Transverse colon (tissue), 4 donors: ENCODE measurements at regions not wholly inside any gene's neighbourhood (a gene's known extent, or its start where the extent isn't known, plus 50 kb on each side); places are given as distances from the start of the nearest gene placed in this dataset.

Source experiments
- DNase-seq: peaks from one replicate; pipeline ENCODE4 v3.0.0-alpha.2; 2019
- H3K27ac ChIP-seq, 4 donors: fragments of 200-600 bp; sonication (generic); 2 replicates each; pipeline ENCODE4 v1.5.1; 2016 to 2018; ENCODE audit warnings: inconsistent platforms in 4 of 4
- H3K27me3 ChIP-seq: fragments of 200-600 bp; sonication (generic); 2 replicates; pipeline ENCODE4 v1.5.1; 2017; ENCODE audit warnings: inconsistent platforms
- H3K36me3 ChIP-seq, 4 donors: fragments of 200-600 bp; sonication (generic); 2 replicates each; pipeline ENCODE4 v1.5.1; 2017 to 2019; ENCODE audit warnings: inconsistent platforms in 4 of 4
- H3K4me1 ChIP-seq, 4 donors: fragments of 200-600 bp; sonication (generic); 2 replicates each; pipeline ENCODE4 v1.5.1; 2017 to 2020; ENCODE audit warnings: inconsistent platforms in 4 of 4
- H3K4me3 ChIP-seq, 4 donors: fragments of 200-600 bp; sonication (generic); 1 replicate in 1 of 4; 2 replicates in 3 of 4; pipeline versions ENCODE4 v1.5.1 to v1.6.1; 2017 to 2019; ENCODE audit warnings: inconsistent platforms in 4 of 4
- H3K9me3 ChIP-seq, 2 donors: fragments of 200-600 bp; sonication (generic); 2 replicates each; pipeline ENCODE4 v1.5.1; 2017 to 2019; ENCODE audit warnings: inconsistent platforms in 2 of 2
- EP300 ChIP-seq: sonication (generic); formaldehyde crosslinking; IDR thresholded peaks from one replicate; pipeline ENCODE4 v1.6.1; 2017; ENCODE audit warnings: antibody characterized with exemption, low read depth
- POLR2A ChIP-seq: fragments of 450-650 bp; IDR thresholded peaks from one replicate; pipeline ENCODE4 v1.6.1; 2016; ENCODE audit warnings: antibody characterized with exemption, mild to moderate bottlenecking, moderate library complexity
- POLR2AphosphoS5 ChIP-seq, 3 donors: sonication (generic); formaldehyde crosslinking; IDR thresholded peaks; one replicate each; pipeline ENCODE4 v1.6.1; 2016; ENCODE audit warnings: antibody characterized with exemption in 3 of 3
- WGBS, 2 donors: methylation state at CpG; one replicate each; pipeline ENCODE4 v1.1.5; 2018; ENCODE audit warnings: low coverage in 1 of 2; 5-methylcytosine and 5-hydroxymethylcytosine counted together
- in situ Hi-C, 4 donors: fragments of 200-750 bp; cut with MboI; loops; one replicate each; pipeline versions ENCODE4 v1.15.0 to v1.15.1; 2017; ENCODE audit warnings: low sequenced_read_pairs in 3 of 4, low pct_ligation_motif_present in 1 of 4, low pct_unique_long_range_greater_than_20kb in 1 of 4
- intact Hi-C: fragments of 100-400 bp; cut with DNase I; formaldehyde crosslinking; loops from one replicate; pipeline ENCODE4 v1.15.1; 2023; ENCODE audit warnings: low total_unique reads
- TF ChIP-seq, protein P1 (sequence below), 5 experiments: fragments of 200-600 bp in 3 of 5; fragments of 450-650 bp in 2 of 5; sonication (generic) in 3 of 5; IDR thresholded peaks; 1 replicate in 2 of 5; 2 replicates in 3 of 5; pipeline ENCODE4 v1.5.1; 2016 to 2017; ENCODE audit warnings: antibody characterized with exemption in 5 of 5, inconsistent platforms in 3 of 5, mild to moderate bottlenecking in 2 of 5, moderate library complexity in 1 of 5

DNA sequence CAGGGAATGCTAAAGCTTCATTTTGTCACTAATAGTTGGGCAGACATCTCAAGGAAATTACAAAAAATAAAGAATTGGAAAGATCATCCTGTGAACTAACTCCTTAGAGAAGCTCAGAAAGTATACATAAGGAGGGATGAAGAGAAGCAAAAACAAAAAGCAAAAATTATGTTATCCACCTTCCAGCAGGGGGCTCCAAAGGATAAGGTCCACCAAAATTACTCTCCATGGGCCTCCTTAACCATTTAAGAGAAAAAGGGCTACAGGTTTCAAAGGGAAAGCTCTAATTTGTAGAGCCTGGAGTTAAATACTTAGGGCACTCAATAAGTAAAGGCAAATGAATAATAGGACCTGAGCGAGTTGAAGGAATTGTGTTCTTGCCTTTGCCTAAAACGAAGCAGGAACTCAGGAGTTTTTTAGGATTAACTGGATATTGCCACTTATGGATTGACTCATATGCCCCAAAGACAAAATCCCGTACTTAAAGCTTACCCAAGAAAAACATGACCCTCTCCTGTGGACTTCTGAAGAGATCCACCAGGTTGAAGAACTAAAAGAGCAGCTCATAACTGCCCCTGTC is 1167.9 kb downstream of the DSC3 start:
- no peaks in the 10 kb centered on the region for H3K27me3 ChIP-seq
- TF ChIP-seq, protein P1, sequence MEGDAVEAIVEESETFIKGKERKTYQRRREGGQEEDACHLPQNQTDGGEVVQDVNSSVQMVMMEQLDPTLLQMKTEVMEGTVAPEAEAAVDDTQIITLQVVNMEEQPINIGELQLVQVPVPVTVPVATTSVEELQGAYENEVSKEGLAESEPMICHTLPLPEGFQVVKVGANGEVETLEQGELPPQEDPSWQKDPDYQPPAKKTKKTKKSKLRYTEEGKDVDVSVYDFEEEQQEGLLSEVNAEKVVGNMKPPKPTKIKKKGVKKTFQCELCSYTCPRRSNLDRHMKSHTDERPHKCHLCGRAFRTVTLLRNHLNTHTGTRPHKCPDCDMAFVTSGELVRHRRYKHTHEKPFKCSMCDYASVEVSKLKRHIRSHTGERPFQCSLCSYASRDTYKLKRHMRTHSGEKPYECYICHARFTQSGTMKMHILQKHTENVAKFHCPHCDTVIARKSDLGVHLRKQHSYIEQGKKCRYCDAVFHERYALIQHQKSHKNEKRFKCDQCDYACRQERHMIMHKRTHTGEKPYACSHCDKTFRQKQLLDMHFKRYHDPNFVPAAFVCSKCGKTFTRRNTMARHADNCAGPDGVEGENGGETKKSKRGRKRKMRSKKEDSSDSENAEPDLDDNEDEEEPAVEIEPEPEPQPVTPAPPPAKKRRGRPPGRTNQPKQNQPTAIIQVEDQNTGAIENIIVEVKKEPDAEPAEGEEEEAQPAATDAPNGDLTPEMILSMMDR (IDR thresholded peaks at IDR 0.05) = peak; percentile 16 to 34 (median 24)
- no peak for TF ChIP-seq POLR2AphosphoS5 (IDR thresholded peaks at IDR 0.05)
- H3K4me3 ChIP-seq = no peak overlapping the region
- no peaks in the 10 kb centered on the region for H3K4me1 ChIP-seq
- no peaks in the 10 kb centered on the region for H3K36me3 ChIP-seq
- WGBS, 2 donors = 66 to 69% methylated on average over 3 of the region's 3 CpGs
- no peak overlapping the region for H3K27ac ChIP-seq
- in situ Hi-C loops = loop anchor here in 2 of 4 donors (25.0 kb wide), 2 partner anchors 413 to 1013 kb away; no protein-coding TSS in a partner anchor
- H3K9me3 ChIP-seq = no peaks in the 10 kb centered on the region
- DNase-seq = no peak
- intact Hi-C loops = no loop called here

GRCh38 chr18:29873211-29873610 is 1169.3 kb downstream of the DSC3 start:
- Histone ChIP-seq H3K4me1 (no peaks in the 10 kb centered on the region), H3K36me3 (no peaks in the 10 kb centered on the region), H3K27ac (no peak overlapping the region), H3K9me3 (no peaks in the 10 kb centered on the region), H3K27me3 (no peaks in the 10 kb centered on the region), H3K4me3 (no peak overlapping the region)
- in situ Hi-C loops = no loop called here
- TF ChIP-seq, protein P1 (IDR thresholded peaks at IDR 0.05) = no peak
- TF ChIP-seq POLR2A = no peak
- TF ChIP-seq EP300 = no peak
- TF ChIP-seq POLR2AphosphoS5 (IDR thresholded peaks at IDR 0.05) = no peak
- DNase-seq = no peak
- WGBS, 2 donors = 82 to 84% methylated on average over 4 to 8 of the region's 8 CpGs
- intact Hi-C loops = no loop called here

DNA sequence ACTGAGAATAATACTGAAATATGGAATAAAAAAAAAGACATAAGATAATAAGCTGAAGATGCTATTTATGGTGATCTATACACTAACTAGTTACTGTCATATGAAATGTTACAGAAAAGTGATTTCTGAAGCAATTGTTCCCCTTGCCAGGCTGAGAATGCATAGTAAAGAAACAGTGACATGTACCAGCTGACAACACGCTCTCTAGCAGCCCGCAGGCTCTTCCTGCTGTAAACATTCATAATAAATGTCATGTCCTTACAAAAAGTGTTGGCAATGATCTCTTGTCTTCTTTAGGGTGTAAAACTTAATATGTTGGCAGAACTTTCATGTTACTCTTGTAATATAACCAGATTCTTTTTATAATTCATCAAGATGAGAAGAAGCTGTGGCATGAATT is 1171.3 kb downstream of the DSC3 start:
- H3K27ac ChIP-seq = no peak overlapping the region
- WGBS, 2 donors = 17 to 45% methylated on average over 1 to 2 of the region's 2 CpGs
- in situ Hi-C loops (no loop called here), intact Hi-C loops (no loop called here)
- H3K9me3 ChIP-seq = no peaks in the 10 kb centered on the region
- no peak for DNase-seq
- no peaks in the 10 kb centered on the region for H3K27me3 ChIP-seq
- no peak overlapping the region for H3K4me3 ChIP-seq
- H3K36me3 ChIP-seq = no peaks in the 10 kb centered on the region
- TF ChIP-seq EP300 (no peak), POLR2AphosphoS5 (IDR thresholded peaks at IDR 0.05) (no peak)
- TF ChIP-seq, protein P1 (IDR thresholded peaks at IDR 0.05) = no peak
- H3K4me1 ChIP-seq = no peaks in the 10 kb centered on the region

- Histone ChIP-seq H3K27me3 (no peaks in the 10 kb centered on the region), H3K9me3 (no peaks in the 10 kb centered on the region), H3K36me3 (no peaks in the 10 kb centered on the region), H3K4me3 (no peak overlapping the region), H3K4me1 (no peaks in the 10 kb centered on the region), H3K27ac (no peak overlapping the region)
- no peak for DNase-seq
- in situ Hi-C loops (no loop called here), intact Hi-C loops (no loop called here)
- 53 to 82% methylated on average over 1 of the region's 1 CpG for WGBS, 2 donors
- TF ChIP-seq, protein P1 (IDR thresholded peaks at IDR 0.05) = no peak
- TF ChIP-seq EP300 (no peak), POLR2AphosphoS5 (IDR thresholded peaks at IDR 0.05) (no peak), POLR2A (no peak)
These were observed 1179.7 kb downstream of the DSC3 start for GRCh38 chr18:29862824-29863223.
